ENCODE measurements at regions not wholly inside any gene's neighbourhood (a gene's known extent, or its start where the extent isn't known, plus 50 kb on each side); places are given as distances from the start of the nearest gene placed in this dataset.

DNA sequence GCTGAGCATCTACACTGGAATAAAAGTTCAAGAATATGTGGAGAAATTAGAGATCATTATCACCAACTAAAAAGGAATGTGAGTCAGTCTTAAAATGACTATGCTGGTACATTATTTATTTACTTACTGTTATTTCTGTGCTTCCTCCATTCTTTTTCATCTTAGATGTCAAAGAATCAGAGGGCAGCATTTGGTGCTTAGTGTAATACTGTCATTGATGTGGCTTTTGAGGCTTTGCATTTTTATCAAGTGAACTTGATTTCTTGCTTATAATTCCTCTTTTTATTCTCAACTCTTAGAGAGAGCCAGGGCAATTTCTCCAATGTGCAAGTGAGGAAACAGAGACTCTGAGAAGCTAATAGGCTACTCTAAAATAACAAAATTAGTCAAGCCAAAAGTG lies 163.7 kb upstream of the TRPC7 start:
- H3K56ac ChIP-seq (replicated peaks; ENCODE audit: insufficient read length, low read depth, low read length) = no peak overlapping the region
- H3K18ac ChIP-seq (ENCODE audit: extremely low read depth, low read length) = no peak overlapping the region
- H3K27ac ChIP-seq (ENCODE audit: low read depth, low read length) = no peak overlapping the region
- H3K14ac ChIP-seq (ENCODE audit: insufficient read length) = no peak overlapping the region
- no peak overlapping the region for H2BK120ac ChIP-seq (replicated peaks; ENCODE audit: low read depth, low read length)
- H3K9me3 ChIP-seq (ENCODE audit: insufficient read depth in 2 of 2, low read depth in 1 of 2, low read length in 1 of 2) = no peaks in the 10 kb centered on the region
- no peaks in the 10 kb centered on the region for H3K79me2 ChIP-seq (ENCODE audit: control insufficient read depth in 1 of 2, insufficient read depth in 2 of 2, low read length in 2 of 2)
- H2AK5ac ChIP-seq (ENCODE audit: low read depth, low read length) = no peak overlapping the region
- no peak overlapping the region for H3K4me3 ChIP-seq (ENCODE audit: extremely low read depth in 1 of 4, insufficient read depth in 2 of 4, low read depth in 3 of 4, low read length in 4 of 4)
- H3K23ac ChIP-seq (ENCODE audit: insufficient read length) = no peak overlapping the region
- FAIRE-seq = no peak
- H4K5ac ChIP-seq (ENCODE audit: insufficient read length, low read depth, low read length) = no peak overlapping the region
- H2BK5ac ChIP-seq (ENCODE audit: low read depth, low read length) = no peak overlapping the region
- H3K27me3 ChIP-seq (replicated peaks in 1 of 4; ENCODE audit: control insufficient read depth in 3 of 4, extremely low read depth in 1 of 4, insufficient read depth in 3 of 4, low read length in 3 of 4) = no peaks in the 10 kb centered on the region
- no peaks in the 10 kb centered on the region for H3K36me3 ChIP-seq (ENCODE audit: control insufficient read depth in 2 of 4, insufficient read depth in 4 of 4, low read length in 3 of 4)
- no peak overlapping the region for H2BK20ac ChIP-seq (ENCODE audit: low read length)
- no peaks in the 10 kb centered on the region for H4K20me1 ChIP-seq (replicated peaks in 1 of 2; ENCODE audit: control insufficient read depth in 1 of 2, insufficient read depth in 2 of 2, low read length in 2 of 2)
- H4K91ac ChIP-seq (replicated peaks; ENCODE audit: insufficient read length, low read length) = no peak overlapping the region
- no peak overlapping the region for H2BK15ac ChIP-seq (ENCODE audit: low read length)
- H3K23me2 ChIP-seq (ENCODE audit: low read depth, low read length) = no peaks in the 10 kb centered on the region
- CTCF ChIA-PET (ENCODE audit: partially characterized antibody) = interaction anchor here (1.0 to 1.3 kb wide), 2 partner anchors 62 to 157 kb away, joined by 3 read pairs; no protein-coding TSS in a partner anchor
- peaks cover 0 to 8% (median 0%) of the 10 kb centered on the region in 4 experiments; a peak in 1 of 7 replicates for H3K4me1 ChIP-seq (replicated peaks in 1 of 4; ENCODE audit: control insufficient read depth in 3 of 4, insufficient read depth in 4 of 4, low read length in 3 of 4)
- H3K4me2 ChIP-seq (ENCODE audit: insufficient read depth in 1 of 2, low read depth in 2 of 2, low read length in 2 of 2) = no peak overlapping the region
- H2BK12ac ChIP-seq (ENCODE audit: low read depth, low read length) = no peak overlapping the region
- H3K4ac ChIP-seq (replicated peaks; ENCODE audit: insufficient read length, low read depth, low read length) = no peak overlapping the region
- no peak overlapping the region for H3K9ac ChIP-seq (replicated peaks in 1 of 4; ENCODE audit: extremely low read depth in 1 of 4, low read depth in 3 of 4, low read length in 3 of 4)
- no peak overlapping the region for H2AFZ ChIP-seq (ENCODE audit: low read length)
- H3K79me1 ChIP-seq (ENCODE audit: low read depth, low read length) = no peaks in the 10 kb centered on the region
- H4K8ac ChIP-seq (ENCODE audit: extremely low read depth, insufficient read depth, low read length) = no peak overlapping the region
- no peak for TF ChIP-seq KDM1A (IDR thresholded peaks at IDR 0.05; ENCODE audit: borderline replicate concordance, low read length)
- TF ChIP-seq JUN (IDR thresholded peaks at IDR 0.05; ENCODE audit: low read depth, low read length) = no peak
- TF ChIP-seq CHD2 (IDR thresholded peaks at IDR 0.05; ENCODE audit: low read length) = no peak
- no peak for TF ChIP-seq RFX5 (IDR thresholded peaks at IDR 0.05; ENCODE audit: borderline replicate concordance, low read depth, low read length)
- no peak for TF ChIP-seq BCL11A (IDR thresholded peaks at IDR 0.05; ENCODE audit: low read depth in 2 of 2, low read length in 2 of 2)
- no peak for TF ChIP-seq SIX5 (IDR thresholded peaks at IDR 0.05; ENCODE audit: low read depth, low read length)
- TF ChIP-seq NRF1 (IDR thresholded peaks at IDR 0.05; ENCODE audit: low read depth, low read length) = no peak
- no peak for TF ChIP-seq ASH2L (IDR thresholded peaks at IDR 0.05; ENCODE audit: low read length)
- TF ChIP-seq PHF8 (conservative IDR thresholded peaks at IDR 0.05; ENCODE audit: low read depth, low read length) = no peak
- no peak for TF ChIP-seq SIRT6 (IDR thresholded peaks at IDR 0.05; ENCODE audit: low read length)
- no peak for TF ChIP-seq YY1 (IDR thresholded peaks at IDR 0.05; ENCODE audit: low read depth, low read length)
- POLR2A ChIA-PET (ENCODE audit: partially characterized antibody) = no interaction called here
- DNase-seq (ENCODE audit: low read depth in 1 of 2, low spot score in 2 of 2) = no peak

Measured in H1 (cell line).